Osteoblast (primary cell): ENCODE measurements at regions not wholly inside any gene's neighbourhood (a gene's known extent, or its start where the extent isn't known, plus 50 kb on each side); places are given as distances from the start of the nearest gene placed in this dataset.
"Not testable (repeated sequence)": the region's sequence is repeated elsewhere in the genome, so short reads cannot be mapped to it uniquely, and the experiment has no call there.

Experiments
- DNase-seq: peaks from one replicate; pipeline ENCODE4 v3.0.0; 2011; ENCODE audit warnings: low spot score, mixed read lengths; ENCODE audit not compliant: insufficient read length; ENCODE audit errors: missing footprints
- H2AFZ ChIP-seq: 2 replicates; pipeline ENCODE4 v1.6.0; 2011; ENCODE audit warnings: mild to moderate bottlenecking, low read length
- H3K27ac ChIP-seq: 2 replicates; pipeline ENCODE4 v1.5.1; 2011; ENCODE audit warnings: mild to moderate bottlenecking, low read depth, low read length, moderate library complexity
- H3K27me3 ChIP-seq: 2 replicates; pipeline ENCODE4 v1.6.0; 2012; ENCODE audit warnings: mild to moderate bottlenecking, control low read depth, inconsistent platforms, low read length, moderate library complexity; ENCODE audit not compliant: insufficient read depth
- H3K36me3 ChIP-seq: 2 replicates; pipeline ENCODE4 v1.5.1; 2011; ENCODE audit warnings: mild to moderate bottlenecking, low read length, control low read depth, moderate library complexity; ENCODE audit not compliant: insufficient read depth
- H3K4me1 ChIP-seq: 2 replicates; pipeline ENCODE4 v1.5.1; 2011; ENCODE audit warnings: mild to moderate bottlenecking, low read length, control low read depth, moderate library complexity; ENCODE audit not compliant: insufficient read depth
- H3K4me2 ChIP-seq: 2 replicates; pipeline ENCODE4 v1.6.0; 2011; ENCODE audit warnings: mild to moderate bottlenecking, low read length; ENCODE audit not compliant: insufficient read depth
- H3K4me3 ChIP-seq: fragments of 200-600 bp; sonication (generic); 3 replicates; pipeline ENCODE4 v1.5.1; 2012; ENCODE audit warnings: mild to moderate bottlenecking, low read length, inconsistent platforms; ENCODE audit not compliant: insufficient read depth
- H3K79me2 ChIP-seq: 2 replicates; pipeline ENCODE4 v1.6.0; 2012; ENCODE audit warnings: mild to moderate bottlenecking, low read length, control low read depth, inconsistent platforms; ENCODE audit not compliant: insufficient read depth
- H3K9me3 ChIP-seq: 2 replicates; pipeline ENCODE4 v1.5.1; 2011; ENCODE audit warnings: low read depth, low read length, control low read depth
- H4K20me1 ChIP-seq: 2 replicates; pipeline ENCODE4 v1.6.0; 2012; ENCODE audit warnings: mild to moderate bottlenecking, low read length, control low read depth; ENCODE audit not compliant: insufficient read depth
- CTCF ChIP-seq: IDR thresholded peaks from 2 replicates; pipeline ENCODE4 v1.5.1; 2011; ENCODE audit warnings: mild to moderate bottlenecking, low read depth, low read length, moderate library complexity; ENCODE audit errors: extremely low read depth

GRCh38 chr1:121471523-121471922, 286.7 kb downstream of the SRGAP2C start:
- no peak overlapping the region for H3K4me2 ChIP-seq
- H3K36me3 ChIP-seq, result no peaks in the 10 kb centered on the region
- no peaks in the 10 kb centered on the region for H3K79me2 ChIP-seq
- TF ChIP-seq CTCF, result no peak
- H2AFZ ChIP-seq, result no peak overlapping the region
- H3K4me3 ChIP-seq, result no peak overlapping the region
- peaks cover 4% of the 10 kb centered on the region for H3K27me3 ChIP-seq
- H3K4me1 ChIP-seq, result no peaks in the 10 kb centered on the region
- no peak for DNase-seq
- no peaks in the 10 kb centered on the region for H3K9me3 ChIP-seq
- H3K27ac ChIP-seq, result no peak overlapping the region
- H4K20me1 ChIP-seq, result no peaks in the 10 kb centered on the region

GRCh38 chr1:121472017-121472416, 287.2 kb downstream of the SRGAP2C start:
- no peaks in the 10 kb centered on the region for H3K79me2 ChIP-seq
- no peaks in the 10 kb centered on the region for H4K20me1 ChIP-seq
- H3K27me3 ChIP-seq, result peaks cover 3% of the 10 kb centered on the region
- H3K4me1 ChIP-seq, result no peaks in the 10 kb centered on the region
- no peaks in the 10 kb centered on the region for H3K36me3 ChIP-seq
- no peaks in the 10 kb centered on the region for H3K9me3 ChIP-seq
- TF ChIP-seq CTCF, result no peak
- H3K27ac ChIP-seq, result no peak overlapping the region
- H3K4me3 ChIP-seq, result no peak overlapping the region
- H3K4me2 ChIP-seq, result no peak overlapping the region
- H2AFZ ChIP-seq, result no peak overlapping the region
- DNase-seq, result no peak

GRCh38 chr1:121483234-121483633, 298.5 kb downstream of the SRGAP2C start:
- H3K4me3 ChIP-seq, result no peak overlapping the region
- no peak overlapping the region for H3K27ac ChIP-seq
- no peaks in the 10 kb centered on the region for H3K36me3 ChIP-seq
- H4K20me1 ChIP-seq, result no peaks in the 10 kb centered on the region
- no peak for TF ChIP-seq CTCF
- H3K4me1 ChIP-seq, result peaks cover 4% of the 10 kb centered on the region
- no peaks in the 10 kb centered on the region for H3K9me3 ChIP-seq
- no peaks in the 10 kb centered on the region for H3K79me2 ChIP-seq
- H2AFZ ChIP-seq, result no peak overlapping the region
- no peak overlapping the region for H3K4me2 ChIP-seq
- DNase-seq, result no peak
- H3K27me3 ChIP-seq, result no peaks in the 10 kb centered on the region

- Histone ChIP-seq H3K79me2 (no peaks in the 10 kb centered on the region), H3K9me3 (no peaks in the 10 kb centered on the region), H3K4me3 (no peak overlapping the region), H3K4me1 (peaks cover 4% of the 10 kb centered on the region), H2AFZ (no peak overlapping the region), H3K4me2 (no peak overlapping the region), H3K27ac (peak overlapping the region; percentile 46), H3K27me3 (no peaks in the 10 kb centered on the region), H4K20me1 (no peaks in the 10 kb centered on the region), H3K36me3 (no peaks in the 10 kb centered on the region)
- peak; percentile 15 for DNase-seq
- no peak for TF ChIP-seq CTCF
These were observed 299.2 kb downstream of the SRGAP2C start for GRCh38 chr1:121483961-121484424.

GRCh38 chr1:121494796-121495195, 310.0 kb downstream of the SRGAP2C start:
- not testable (repeated sequence) for H3K27ac ChIP-seq, H3K4me2 ChIP-seq, H3K4me1 ChIP-seq, H3K79me2 ChIP-seq, H3K9me3 ChIP-seq, H3K4me3 ChIP-seq, H3K27me3 ChIP-seq, H3K36me3 ChIP-seq, H4K20me1 ChIP-seq, H2AFZ ChIP-seq
- peak; percentile 47 for DNase-seq

GRCh38 chr1:121511455-121511854, 326.7 kb downstream of the SRGAP2C start:
- not testable (repeated sequence) for H3K9me3 ChIP-seq, H3K36me3 ChIP-seq, H3K27me3 ChIP-seq, H3K27ac ChIP-seq, H4K20me1 ChIP-seq, H2AFZ ChIP-seq, H3K4me1 ChIP-seq, H3K79me2 ChIP-seq, DNase-seq
- Histone ChIP-seq H3K4me2 (peak overlapping the region; percentile 23), H3K4me3 (peak overlapping the region; percentile 23)
